Body of pancreas (tissue), 4 donors: ENCODE measurements at regions not wholly inside any gene's neighbourhood (a gene's known extent, or its start where the extent isn't known, plus 50 kb on each side); places are given as distances from the start of the nearest gene placed in this dataset.

Experiments
- CTCF ChIP-seq, 7 experiments: fragments of 450-650 bp in 4 of 7; fragments of 200-600 bp in 3 of 7; sonication (generic) in 3 of 7; IDR thresholded peaks; one replicate each; pipeline ENCODE4 v1.5.1; 2016 to 2019; ENCODE audit warnings: antibody characterized with exemption in 7 of 7
- POLR2A ChIP-seq, 3 donors: fragments of 450-650 bp; IDR thresholded peaks; one replicate each; pipeline ENCODE4 v1.6.1; 2016; ENCODE audit warnings: antibody characterized with exemption in 3 of 3, mild to moderate bottlenecking in 2 of 3

- no peak for TF ChIP-seq CTCF (IDR thresholded peaks at IDR 0.05)
- TF ChIP-seq POLR2A (IDR thresholded peaks at IDR 0.05) = no peak
Observed at GRCh38 chr6:44507014-44507413, 119.5 kb downstream of the CDC5L start.
